ENCODE measurements at regions not wholly inside any gene's neighbourhood (a gene's known extent, or its start where the extent isn't known, plus 50 kb on each side); places are given as distances from the start of the nearest gene placed in this dataset.

DNA sequence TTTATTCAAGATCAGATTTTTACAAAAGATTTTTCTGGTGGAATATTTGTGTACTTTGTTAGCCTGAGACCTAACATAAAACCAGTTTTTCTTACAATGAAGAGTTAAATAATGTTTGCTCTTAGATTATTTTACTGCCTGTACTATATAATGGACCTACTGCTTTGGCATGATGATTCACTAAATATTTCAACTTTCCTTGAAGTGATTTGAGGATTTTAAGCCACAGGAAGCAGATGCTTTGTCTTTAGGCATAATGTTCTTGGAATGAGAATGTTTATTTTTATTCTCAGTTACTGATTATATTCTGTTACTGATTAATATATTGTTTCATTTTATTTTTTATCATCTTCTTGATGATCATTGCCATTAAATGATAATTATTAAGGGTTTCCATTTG lies 175.3 kb upstream of the LRP1B start:
- no peak overlapping the region for H3K27ac ChIP-seq
- DNase-seq: no peak
- intact Hi-C loops (cut with DNase I; ENCODE audit: low total_unique reads): no loop called here
- H3K36me3 ChIP-seq: no peaks in the 10 kb centered on the region
- H3K4me1 ChIP-seq: no peaks in the 10 kb centered on the region
- no peaks in the 10 kb centered on the region for H3K27me3 ChIP-seq (replicated peaks in 1 of 7)
- peaks cover 0 to 24% (median 14%) of the 10 kb centered on the region in 8 donors for H3K9me3 ChIP-seq
- TF ChIP-seq POLR2A (IDR thresholded peaks at IDR 0.05): no peak
- TF ChIP-seq POLR2AphosphoS5 (IDR thresholded peaks at IDR 0.05): no peak
- TF ChIP-seq, protein P1, sequence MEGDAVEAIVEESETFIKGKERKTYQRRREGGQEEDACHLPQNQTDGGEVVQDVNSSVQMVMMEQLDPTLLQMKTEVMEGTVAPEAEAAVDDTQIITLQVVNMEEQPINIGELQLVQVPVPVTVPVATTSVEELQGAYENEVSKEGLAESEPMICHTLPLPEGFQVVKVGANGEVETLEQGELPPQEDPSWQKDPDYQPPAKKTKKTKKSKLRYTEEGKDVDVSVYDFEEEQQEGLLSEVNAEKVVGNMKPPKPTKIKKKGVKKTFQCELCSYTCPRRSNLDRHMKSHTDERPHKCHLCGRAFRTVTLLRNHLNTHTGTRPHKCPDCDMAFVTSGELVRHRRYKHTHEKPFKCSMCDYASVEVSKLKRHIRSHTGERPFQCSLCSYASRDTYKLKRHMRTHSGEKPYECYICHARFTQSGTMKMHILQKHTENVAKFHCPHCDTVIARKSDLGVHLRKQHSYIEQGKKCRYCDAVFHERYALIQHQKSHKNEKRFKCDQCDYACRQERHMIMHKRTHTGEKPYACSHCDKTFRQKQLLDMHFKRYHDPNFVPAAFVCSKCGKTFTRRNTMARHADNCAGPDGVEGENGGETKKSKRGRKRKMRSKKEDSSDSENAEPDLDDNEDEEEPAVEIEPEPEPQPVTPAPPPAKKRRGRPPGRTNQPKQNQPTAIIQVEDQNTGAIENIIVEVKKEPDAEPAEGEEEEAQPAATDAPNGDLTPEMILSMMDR (IDR thresholded peaks at IDR 0.05 in 8 of 11, conservative IDR thresholded peaks at IDR 0.05 in 3 of 11): no peak
- no peak overlapping the region for H3K4me3 ChIP-seq

GRCh38 chr2:142300517-142300916 lies 169.7 kb upstream of the LRP1B start:
- no peak overlapping the region for H3K4me3 ChIP-seq
- no peaks in the 10 kb centered on the region for H3K36me3 ChIP-seq

GRCh38 chr2:142299021-142299420 lies 168.2 kb upstream of the LRP1B start:
- no peak for DNase-seq
- Histone ChIP-seq H3K27me3 (replicated peaks in 1 of 7) (no peaks in the 10 kb centered on the region), H3K4me1 (no peaks in the 10 kb centered on the region), H3K9me3 (peaks cover 0 to 7% (median 0%) of the 10 kb centered on the region in 8 donors), H3K4me3 (no peak overlapping the region), H3K36me3 (no peaks in the 10 kb centered on the region), H3K27ac (no peak overlapping the region)
- no peak for TF ChIP-seq POLR2AphosphoS5 (IDR thresholded peaks at IDR 0.05)
- TF ChIP-seq, protein P1 (IDR thresholded peaks at IDR 0.05 in 8 of 11, conservative IDR thresholded peaks at IDR 0.05 in 3 of 11): no peak
- no peak for TF ChIP-seq POLR2A (IDR thresholded peaks at IDR 0.05)
- intact Hi-C loops (cut with DNase I; ENCODE audit: low total_unique reads): no loop called here

More at GRCh38 chr2:142300517-142300916, 169.7 kb upstream of the LRP1B start:
- Histone ChIP-seq H3K9me3 (peaks cover 0 to 7% (median 0%) of the 10 kb centered on the region in 8 donors), H3K4me1 (no peaks in the 10 kb centered on the region), H3K27ac (no peak overlapping the region), H3K27me3 (replicated peaks in 1 of 7) (no peaks in the 10 kb centered on the region)
- TF ChIP-seq POLR2AphosphoS5 (IDR thresholded peaks at IDR 0.05) (no peak), POLR2A (IDR thresholded peaks at IDR 0.05) (no peak)
- TF ChIP-seq, protein P1 (IDR thresholded peaks at IDR 0.05 in 8 of 11, conservative IDR thresholded peaks at IDR 0.05 in 3 of 11): no peak
- no peak for DNase-seq
- intact Hi-C loops (cut with DNase I; ENCODE audit: low total_unique reads): no loop called here

GRCh38 chr2:142294225-142294624 lies 163.4 kb upstream of the LRP1B start:
- Histone ChIP-seq H3K36me3 (no peaks in the 10 kb centered on the region), H3K9me3 (no peaks in the 10 kb centered on the region), H3K27ac (no peak overlapping the region), H3K27me3 (replicated peaks in 1 of 7) (no peaks in the 10 kb centered on the region), H3K4me3 (no peak overlapping the region), H3K4me1 (no peaks in the 10 kb centered on the region)
- no peak for DNase-seq
- intact Hi-C loops (cut with DNase I; ENCODE audit: low total_unique reads): no loop called here
- 69 to 88% (median 81%) methylated on average over 2 of the region's 2 CpGs for WGBS, 5 donors
- no peak for TF ChIP-seq POLR2A (IDR thresholded peaks at IDR 0.05)
- no peak for TF ChIP-seq POLR2AphosphoS5 (IDR thresholded peaks at IDR 0.05)
- TF ChIP-seq, protein P1 (IDR thresholded peaks at IDR 0.05 in 8 of 11, conservative IDR thresholded peaks at IDR 0.05 in 3 of 11): no peak
